ENCODE measurements at regions not wholly inside any gene's neighbourhood (a gene's known extent, or its start where the extent isn't known, plus 50 kb on each side); places are given as distances from the start of the nearest gene placed in this dataset.
"Not testable (repeated sequence)": the region's sequence is repeated elsewhere in the genome, so short reads cannot be mapped to it uniquely, and the experiment has no call there.

DNA sequence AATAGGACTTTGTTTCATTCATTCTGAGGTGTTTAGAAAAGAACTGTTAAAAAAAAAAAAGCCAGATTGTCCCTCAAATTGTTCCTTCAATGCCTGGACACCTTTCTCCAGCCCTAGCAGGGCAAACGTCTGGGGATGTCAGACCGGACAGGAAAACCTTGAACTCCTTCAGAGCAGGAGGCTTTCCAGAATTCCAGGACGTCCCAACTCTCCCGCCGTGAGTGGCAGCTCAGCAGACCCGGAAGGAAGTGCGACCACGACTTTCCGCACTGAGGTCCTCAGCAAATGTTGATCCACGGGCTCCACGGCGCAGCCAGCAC, 139.1 kb downstream of the DLL1 start:
- Histone ChIP-seq H3K36me3 (ENCODE audit: insufficient read depth, low read depth, low read length) (no peaks in the 10 kb centered on the region), H3K27ac (ENCODE audit: low read length) (no peak overlapping the region), H3K4me3 (ENCODE audit: low read length) (no peak overlapping the region), H3K9me3 (ENCODE audit: insufficient read depth, low read depth, low read length) (no peaks in the 10 kb centered on the region), H3K9ac (ENCODE audit: low read depth, low read length) (no peak overlapping the region), H3K4me1 (ENCODE audit: insufficient read depth, low read length) (peaks cover 8% of the 10 kb centered on the region; the same call in 1 of the 2 replicates), H3K27me3 (ENCODE audit: insufficient read depth, low read length) (peaks cover 17% of the 10 kb centered on the region; the same call in 1 of the 2 replicates)

DNA sequence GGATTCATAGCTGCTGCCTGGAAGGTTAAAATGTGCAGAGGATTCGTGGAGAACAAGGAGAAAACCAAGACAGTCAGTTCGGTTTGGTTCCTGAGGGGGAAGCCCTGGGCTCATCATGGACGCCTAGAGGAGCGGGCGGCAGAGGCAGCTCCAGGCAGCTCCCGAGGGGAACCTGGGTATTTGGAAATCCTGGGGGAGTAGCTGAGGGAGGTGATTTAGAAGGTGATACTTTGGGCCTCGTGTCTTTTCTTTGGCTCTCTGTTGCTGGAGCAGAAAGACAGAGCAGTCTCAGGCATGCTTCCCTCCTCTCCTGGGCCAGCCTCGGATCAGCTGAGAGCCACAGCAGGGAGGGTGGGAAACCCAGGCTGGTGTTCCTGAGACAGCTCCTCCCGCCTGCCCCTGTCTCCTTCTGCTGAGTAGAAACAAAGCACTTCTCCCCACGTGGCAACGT, 139.5 kb downstream of the DLL1 start:
- no peak overlapping the region for H3K27ac ChIP-seq (ENCODE audit: low read length)
- H3K4me3 ChIP-seq (ENCODE audit: low read length): no peak overlapping the region
- no peaks in the 10 kb centered on the region for H3K36me3 ChIP-seq (ENCODE audit: insufficient read depth, low read depth, low read length)
- H3K27me3 ChIP-seq (ENCODE audit: insufficient read depth, low read length): peaks cover 17% of the 10 kb centered on the region; the same call in 1 of the 2 replicates
- peaks cover 8% of the 10 kb centered on the region; the same call in 1 of the 2 replicates for H3K4me1 ChIP-seq (ENCODE audit: insufficient read depth, low read length)
- H3K9ac ChIP-seq (ENCODE audit: low read depth, low read length): no peak overlapping the region
- no peaks in the 10 kb centered on the region for H3K9me3 ChIP-seq (ENCODE audit: insufficient read depth, low read depth, low read length)

DNA sequence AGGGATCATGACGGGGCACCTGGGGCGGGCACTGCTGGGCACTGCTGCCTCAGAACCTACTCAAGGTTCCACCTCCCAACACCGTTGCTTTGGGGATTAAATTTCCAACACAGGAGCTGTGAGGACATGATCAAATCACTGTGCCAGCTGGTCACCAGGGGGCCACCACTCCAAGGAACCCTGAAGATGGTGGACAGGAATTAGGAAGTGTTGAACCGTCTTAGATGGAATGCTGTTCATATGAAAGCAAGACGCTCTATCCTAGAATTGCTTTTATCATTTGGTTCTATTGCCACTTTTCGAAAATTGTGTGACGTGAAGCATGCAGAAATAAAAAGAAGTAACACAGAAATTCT, 140.3 kb downstream of the DLL1 start:
- Histone ChIP-seq H3K27me3 (ENCODE audit: insufficient read depth, low read length) (peaks cover 17% of the 10 kb centered on the region; the same call in 1 of the 2 replicates), H3K4me1 (ENCODE audit: insufficient read depth, low read length) (peaks cover 8% of the 10 kb centered on the region; the same call in 1 of the 2 replicates), H3K9me3 (ENCODE audit: insufficient read depth, low read depth, low read length) (no peaks in the 10 kb centered on the region), H3K9ac (ENCODE audit: low read depth, low read length) (no peak overlapping the region), H3K27ac (ENCODE audit: low read length) (no peak overlapping the region), H3K36me3 (ENCODE audit: insufficient read depth, low read depth, low read length) (no peaks in the 10 kb centered on the region), H3K4me3 (ENCODE audit: low read length) (no peak overlapping the region)

DNA sequence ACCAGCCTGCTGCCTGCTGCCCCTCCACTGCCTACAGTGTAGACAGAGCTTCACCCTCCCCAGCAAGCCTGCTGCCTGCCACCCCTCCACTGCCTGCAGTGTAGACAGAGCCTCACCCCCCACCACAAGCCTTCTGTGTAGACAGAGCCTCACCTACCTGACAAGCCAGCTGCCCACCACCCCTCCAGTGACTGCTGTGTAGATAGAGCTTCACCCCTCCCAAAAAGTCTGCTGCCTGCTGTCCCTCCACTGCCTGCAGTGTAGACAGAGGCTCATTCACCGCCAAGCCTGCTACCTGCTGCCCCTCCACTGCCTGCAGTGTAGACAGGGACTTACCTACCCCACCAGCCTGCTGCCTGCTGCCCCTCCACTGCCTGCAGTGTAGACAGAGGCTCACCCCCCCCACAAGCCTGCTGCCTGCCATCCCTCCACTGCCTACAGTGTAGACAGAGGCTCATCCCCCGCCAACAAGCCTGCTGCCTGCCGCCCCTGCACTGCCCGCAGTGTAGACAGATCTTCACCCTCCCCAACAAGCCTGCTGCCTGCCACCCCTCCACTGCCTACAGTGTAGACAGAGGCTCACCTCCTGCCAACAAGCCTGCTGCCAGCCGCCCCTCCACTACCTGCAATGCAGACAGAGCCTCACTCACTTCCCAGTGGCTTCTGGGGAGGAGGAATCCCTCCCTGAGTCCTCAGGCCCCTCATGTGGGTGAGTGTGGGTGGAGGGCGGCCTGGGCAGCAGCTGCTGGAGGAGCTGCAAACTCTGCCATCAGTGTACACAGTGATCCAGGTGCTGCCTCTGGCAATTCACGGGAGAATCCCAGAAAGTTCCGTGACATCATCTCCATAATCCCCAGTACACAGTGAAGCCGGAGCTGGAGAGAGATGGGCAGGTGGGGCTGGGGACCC, 140.9 kb downstream of the DLL1 start:
- Histone ChIP-seq H3K27me3 (ENCODE audit: insufficient read depth, low read length) (peaks cover 17% of the 10 kb centered on the region; the same call in 1 of the 2 replicates), H3K4me1 (ENCODE audit: insufficient read depth, low read length) (peaks cover 8% of the 10 kb centered on the region; the same call in 1 of the 2 replicates), H3K9me3 (ENCODE audit: insufficient read depth, low read depth, low read length) (no peaks in the 10 kb centered on the region), H3K4me3 (ENCODE audit: low read length) (no peak overlapping the region), H3K36me3 (ENCODE audit: insufficient read depth, low read depth, low read length) (no peaks in the 10 kb centered on the region), H3K27ac (ENCODE audit: low read length) (no peak overlapping the region), H3K9ac (ENCODE audit: low read depth, low read length) (no peak overlapping the region)

DNA sequence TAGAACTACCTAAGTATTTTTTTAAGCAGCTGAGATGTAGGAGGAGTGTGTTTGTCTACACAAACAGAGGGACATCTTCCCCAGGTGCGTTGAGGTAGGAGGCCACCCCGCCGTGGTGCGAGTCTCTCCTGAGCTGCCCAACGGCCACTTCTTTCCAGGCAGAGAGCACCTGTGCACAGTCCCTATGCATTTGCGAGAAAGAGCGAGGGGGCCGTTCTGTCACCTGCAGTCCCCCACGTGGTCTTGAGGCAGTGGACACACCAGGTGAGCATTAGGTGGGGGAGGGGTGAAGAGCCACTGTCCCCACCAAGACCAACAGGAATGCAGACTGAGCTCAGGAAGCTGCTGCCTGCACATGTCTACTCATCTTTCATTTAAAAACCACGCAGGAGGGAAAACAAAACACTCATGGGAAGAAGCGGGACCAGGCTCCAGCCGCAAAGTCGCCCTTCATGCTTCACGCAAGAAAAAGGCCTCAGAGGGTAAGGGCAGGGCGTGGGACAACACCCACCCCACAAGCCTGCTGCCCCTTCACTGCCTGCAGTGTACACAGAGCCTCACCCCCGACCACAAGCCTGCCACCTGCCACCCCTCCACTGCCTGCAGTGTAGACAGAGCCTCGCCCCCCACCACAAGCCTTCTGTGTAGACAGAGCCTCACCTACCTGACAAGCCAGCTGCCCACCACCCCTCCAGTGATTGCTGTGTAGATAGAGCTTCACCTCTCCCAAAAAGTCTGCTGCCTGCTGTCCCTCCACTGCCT, 142.0 kb downstream of the DLL1 start:
- H3K36me3 ChIP-seq (ENCODE audit: insufficient read depth, low read depth, low read length): no peaks in the 10 kb centered on the region
- peaks cover 8% of the 10 kb centered on the region; the same call in 1 of the 2 replicates for H3K4me1 ChIP-seq (ENCODE audit: insufficient read depth, low read length)
- peaks cover 5% of the 10 kb centered on the region; the same call in 1 of the 2 replicates for H3K9me3 ChIP-seq (ENCODE audit: insufficient read depth, low read depth, low read length)
- peaks cover 17% of the 10 kb centered on the region; the same call in 1 of the 2 replicates for H3K27me3 ChIP-seq (ENCODE audit: insufficient read depth, low read length)
- H3K4me3 ChIP-seq (ENCODE audit: low read length): no peak overlapping the region
- no peak overlapping the region for H3K9ac ChIP-seq (ENCODE audit: low read depth, low read length)
- H3K27ac ChIP-seq (ENCODE audit: low read length): no peak overlapping the region

DNA sequence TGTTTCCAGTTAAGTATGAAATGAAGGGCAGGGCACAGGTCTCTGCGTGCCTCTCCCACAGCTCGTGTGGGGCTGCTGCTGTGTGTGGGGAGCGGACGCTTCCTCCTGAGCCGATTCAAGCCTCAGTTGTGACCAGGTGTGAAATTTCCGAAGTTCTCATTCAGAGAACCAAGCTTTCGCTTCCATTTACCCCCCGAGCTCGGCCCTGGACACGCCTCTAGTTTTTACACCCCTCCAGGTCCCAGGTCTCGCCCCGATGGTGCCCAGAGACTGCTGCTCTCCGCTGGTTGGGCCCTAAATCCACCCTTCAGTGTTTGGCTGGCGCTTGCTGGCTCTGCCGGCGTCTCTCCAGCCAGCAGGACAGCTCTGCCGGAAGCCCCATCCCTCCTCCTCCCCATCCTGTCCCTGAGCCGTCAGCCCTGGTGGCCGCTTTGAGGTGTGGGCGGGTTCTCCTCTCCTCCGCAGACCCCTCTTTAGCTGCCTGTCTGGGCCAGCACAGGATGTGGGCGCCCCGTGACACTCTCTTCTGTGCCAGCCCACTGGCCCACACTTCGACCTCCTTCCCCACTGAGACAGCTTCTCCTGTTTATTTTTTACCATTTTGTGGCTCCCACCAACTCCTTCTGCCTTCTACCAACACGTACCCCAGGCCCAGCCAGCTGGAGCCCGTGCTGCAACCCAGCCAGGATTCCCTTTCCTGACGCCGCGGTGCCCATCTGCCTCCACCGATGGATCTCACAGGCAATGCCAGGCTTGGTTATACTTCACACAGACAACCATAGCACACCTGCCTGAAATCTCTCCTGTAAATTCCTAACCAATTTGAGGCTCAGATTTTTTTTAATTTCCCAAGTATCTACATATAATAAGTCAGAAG, 142.8 kb downstream of the DLL1 start:
- H3K4me1 ChIP-seq (ENCODE audit: insufficient read depth, low read length): peaks cover 4% of the 10 kb centered on the region; the same call in 1 of the 2 replicates
- H3K27me3 ChIP-seq (ENCODE audit: insufficient read depth, low read length): peaks cover 17% of the 10 kb centered on the region; the same call in 1 of the 2 replicates
- no peak overlapping the region for H3K9ac ChIP-seq (ENCODE audit: low read depth, low read length)
- H3K36me3 ChIP-seq (ENCODE audit: insufficient read depth, low read depth, low read length): no peaks in the 10 kb centered on the region
- H3K4me3 ChIP-seq (ENCODE audit: low read length): no peak overlapping the region
- H3K27ac ChIP-seq (ENCODE audit: low read length): no peak overlapping the region
- H3K9me3 ChIP-seq (ENCODE audit: insufficient read depth, low read depth, low read length): peaks cover 5% of the 10 kb centered on the region; the same call in 1 of the 2 replicates

DNA sequence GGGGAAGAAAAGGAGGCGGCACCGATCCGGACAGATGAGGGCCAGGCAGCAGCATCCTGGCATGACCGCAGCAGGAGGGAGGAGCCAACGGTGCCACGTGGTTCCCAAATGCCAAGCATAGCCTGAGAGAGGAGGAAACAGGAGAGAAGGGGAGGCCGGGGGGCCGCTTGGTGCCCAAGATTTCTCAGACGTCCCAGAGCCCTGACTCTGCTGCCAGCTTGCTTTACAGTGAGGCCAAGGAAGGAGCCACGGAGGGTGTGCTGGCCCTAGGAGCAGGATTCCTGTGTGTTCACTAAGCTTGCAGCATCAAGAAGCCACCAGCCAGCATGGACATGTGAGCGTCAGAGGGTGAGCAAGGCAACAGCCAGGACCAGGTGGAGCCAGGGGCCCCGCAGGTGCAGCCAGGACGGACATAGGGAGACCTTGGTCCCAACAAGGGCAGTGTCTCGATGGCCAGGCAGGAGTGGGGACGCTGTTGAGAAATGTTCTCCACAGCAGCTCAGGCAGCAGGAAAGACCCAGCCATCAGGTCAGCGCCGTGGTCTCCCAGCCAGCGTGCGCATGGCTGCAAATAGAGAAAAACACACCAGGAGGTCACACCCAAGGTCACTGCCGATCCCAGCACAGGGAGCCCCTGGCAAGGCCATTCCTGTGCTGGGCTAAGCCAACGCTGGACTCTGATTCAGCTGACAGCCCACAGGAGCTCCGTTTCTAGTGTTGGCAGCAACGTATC, 143.7 kb downstream of the DLL1 start:
- Histone ChIP-seq H3K27me3 (ENCODE audit: insufficient read depth, low read length) (peaks cover 17% of the 10 kb centered on the region; the same call in 1 of the 2 replicates), H3K9ac (ENCODE audit: low read depth, low read length) (no peak overlapping the region), H3K27ac (ENCODE audit: low read length) (no peak overlapping the region), H3K36me3 (ENCODE audit: insufficient read depth, low read depth, low read length) (no peaks in the 10 kb centered on the region), H3K9me3 (ENCODE audit: insufficient read depth, low read depth, low read length) (peaks cover 5% of the 10 kb centered on the region; the same call in 1 of the 2 replicates), H3K4me1 (ENCODE audit: insufficient read depth, low read length) (peaks cover 4% of the 10 kb centered on the region; the same call in 1 of the 2 replicates), H3K4me3 (ENCODE audit: low read length) (no peak overlapping the region)

DNA sequence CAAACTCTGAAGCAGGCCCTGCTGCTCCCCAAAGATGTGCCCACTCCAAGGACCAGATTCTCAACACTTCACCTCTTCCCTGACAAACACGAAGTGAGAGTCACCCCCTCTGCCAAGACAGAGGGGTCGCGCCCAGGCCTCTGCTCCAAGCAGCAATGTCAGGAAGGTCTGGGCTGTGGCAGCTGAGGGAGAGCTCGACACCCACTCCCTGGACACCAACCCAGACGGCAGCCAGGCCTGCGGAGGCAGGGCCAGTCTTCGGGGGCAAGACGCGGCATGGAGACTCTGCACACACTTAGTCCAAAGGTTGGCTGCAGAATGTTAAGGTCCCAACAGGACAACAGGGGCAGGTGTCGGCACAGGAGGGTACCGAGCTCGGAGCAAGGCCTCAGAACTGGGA, 144.2 kb downstream of the DLL1 start:
- H3K27me3 ChIP-seq (ENCODE audit: insufficient read depth, low read length): peaks cover 12% of the 10 kb centered on the region; the same call in 1 of the 2 replicates
- H3K4me1 ChIP-seq (ENCODE audit: insufficient read depth, low read length): no peaks in the 10 kb centered on the region
- H3K9ac ChIP-seq (ENCODE audit: low read depth, low read length): no peak overlapping the region

DNA sequence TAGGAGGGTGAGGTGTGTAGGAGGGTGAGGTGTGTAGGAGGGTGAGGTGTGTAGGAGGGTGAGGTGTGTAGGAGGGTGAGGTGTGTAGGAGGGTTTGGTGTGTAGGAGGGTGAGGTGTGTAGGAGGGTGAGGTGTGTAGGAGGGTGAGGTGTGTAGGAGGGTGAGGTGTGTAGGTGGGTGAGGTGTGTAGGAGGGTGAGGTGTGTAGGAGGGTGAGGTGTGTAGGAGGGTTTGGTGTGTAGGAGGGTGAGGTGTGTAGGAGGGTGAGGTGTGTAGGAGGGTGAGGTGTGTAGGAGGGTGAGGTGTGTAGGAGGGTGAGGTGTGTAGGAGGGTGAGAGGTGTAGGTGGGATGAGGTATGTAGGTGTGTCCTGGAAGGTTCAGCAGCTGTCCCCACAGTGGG, 144.7 kb downstream of the DLL1 start:
- H3K9ac ChIP-seq (ENCODE audit: low read depth, low read length); H3K27me3 ChIP-seq (ENCODE audit: insufficient read depth, low read length); H3K4me1 ChIP-seq (ENCODE audit: insufficient read depth, low read length); H3K36me3 ChIP-seq (ENCODE audit: insufficient read depth, low read depth, low read length); H3K27ac ChIP-seq (ENCODE audit: low read length); H3K9me3 ChIP-seq (ENCODE audit: insufficient read depth, low read depth, low read length); H3K4me3 ChIP-seq (ENCODE audit: low read length): not testable (repeated sequence)

More for the DNA sequence above, 144.2 kb downstream of the DLL1 start:
- Histone ChIP-seq H3K36me3 (ENCODE audit: insufficient read depth, low read depth, low read length) (no peaks in the 10 kb centered on the region), H3K4me3 (ENCODE audit: low read length) (no peak overlapping the region), H3K27ac (ENCODE audit: low read length) (no peak overlapping the region), H3K9me3 (ENCODE audit: insufficient read depth, low read depth, low read length) (peaks cover 5% of the 10 kb centered on the region; the same call in 1 of the 2 replicates)

DNA sequence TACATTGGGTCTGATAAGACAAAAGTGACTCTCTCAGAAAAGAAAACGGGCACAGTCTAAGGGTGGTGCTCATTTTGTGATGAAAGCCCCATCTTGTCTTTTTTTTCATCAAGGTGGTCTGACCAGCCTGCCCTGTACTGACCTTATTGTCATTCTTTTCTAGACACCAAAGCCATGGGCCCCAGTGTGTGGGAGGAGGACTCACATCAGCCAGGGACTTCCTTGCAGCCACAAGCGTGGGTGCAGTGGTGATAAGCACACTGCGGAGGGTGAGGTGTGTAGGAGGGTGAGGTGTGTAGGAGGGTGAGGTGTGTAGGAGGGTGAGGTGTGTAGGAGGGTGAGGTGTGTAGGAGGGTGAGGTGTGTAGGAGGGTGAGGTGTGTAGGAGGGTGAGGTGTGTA, 145.2 kb downstream of the DLL1 start:
- H3K27me3 ChIP-seq (ENCODE audit: insufficient read depth, low read length); H3K9me3 ChIP-seq (ENCODE audit: insufficient read depth, low read depth, low read length); H3K36me3 ChIP-seq (ENCODE audit: insufficient read depth, low read depth, low read length); H3K4me1 ChIP-seq (ENCODE audit: insufficient read depth, low read length); H3K4me3 ChIP-seq (ENCODE audit: low read length); H3K9ac ChIP-seq (ENCODE audit: low read depth, low read length); H3K27ac ChIP-seq (ENCODE audit: low read length): not testable (repeated sequence)

Measured in iPS-20b (cell line).